Mesodermal cell (in vitro differentiated cells): ENCODE measurements at regions not wholly inside any gene's neighbourhood (a gene's known extent, or its start where the extent isn't known, plus 50 kb on each side); places are given as distances from the start of the nearest gene placed in this dataset.
"Not testable (repeated sequence)": the region's sequence is repeated elsewhere in the genome, so short reads cannot be mapped to it uniquely, and the experiment has no call there.

ENCODE experiments used
- H3K27ac ChIP-seq: 2 replicates; pipeline ENCODE4 v1.7.0; 2013; ENCODE audit warnings: mild to moderate bottlenecking, low read depth, low read length, moderate library complexity; ENCODE audit not compliant: severe bottlenecking
- H3K36me3 ChIP-seq: 2 replicates; pipeline ENCODE4 v1.7.1; 2013; ENCODE audit warnings: mild to moderate bottlenecking, low read length, moderate library complexity; ENCODE audit not compliant: control insufficient read depth, insufficient read depth
- H3K4me1 ChIP-seq: one replicate; pipeline ENCODE4 v1.7.1; 2013; ENCODE audit warnings: mild to moderate bottlenecking, low read length; ENCODE audit not compliant: insufficient read depth, control insufficient read depth, poor library complexity, severe bottlenecking
- H3K4me3 ChIP-seq: 2 replicates; pipeline ENCODE4 v1.7.0; 2013; ENCODE audit warnings: low read length, control low read depth, mild to moderate bottlenecking; ENCODE audit not compliant: insufficient read depth, poor library complexity, severe bottlenecking; ENCODE audit errors: extremely low read depth
- H3K9me3 ChIP-seq: 2 replicates; pipeline ENCODE4 v1.7.1; 2013; ENCODE audit warnings: mild to moderate bottlenecking, low read length, moderate library complexity; ENCODE audit not compliant: control insufficient read depth
- WGBS, 2 experiments: methylation state at CpG; one replicate each; pipeline ENCODE4 v1.1.5; 2013; ENCODE audit warnings: missing lambda C conversion rate in 2 of 2; ENCODE audit not compliant: insufficient coverage in 2 of 2; 5-methylcytosine and 5-hydroxymethylcytosine counted together

DNA sequence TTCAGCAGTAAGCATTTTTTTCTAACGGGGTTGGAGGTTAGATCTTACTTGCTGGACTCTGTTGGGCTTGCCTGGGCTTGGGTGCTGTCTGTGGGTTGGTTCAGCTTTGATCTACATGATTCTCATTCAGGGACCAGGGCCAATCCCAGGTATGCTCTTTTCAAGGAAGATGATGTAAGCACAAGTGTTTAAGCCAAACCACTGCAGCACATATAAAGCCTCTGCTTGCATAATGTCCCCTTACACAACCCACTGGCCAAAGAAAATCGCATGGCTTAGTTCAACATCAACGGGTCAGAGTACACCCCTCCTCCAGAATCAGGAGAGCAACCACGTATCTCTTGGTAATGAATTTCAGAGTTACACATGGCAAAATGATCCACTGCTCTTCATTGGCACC is 83.9 kb downstream of the DNAJB9 start:
- no peaks in the 10 kb centered on the region for H3K9me3 ChIP-seq
- no peak overlapping the region for H3K27ac ChIP-seq
- no peak overlapping the region for H3K4me3 ChIP-seq
- WGBS, 2 experiments, result 57 to 83% methylated on average over 1 to 4 of the region's 4 CpGs
- H3K4me1 ChIP-seq, result no peaks in the 10 kb centered on the region
- no peaks in the 10 kb centered on the region for H3K36me3 ChIP-seq

DNA sequence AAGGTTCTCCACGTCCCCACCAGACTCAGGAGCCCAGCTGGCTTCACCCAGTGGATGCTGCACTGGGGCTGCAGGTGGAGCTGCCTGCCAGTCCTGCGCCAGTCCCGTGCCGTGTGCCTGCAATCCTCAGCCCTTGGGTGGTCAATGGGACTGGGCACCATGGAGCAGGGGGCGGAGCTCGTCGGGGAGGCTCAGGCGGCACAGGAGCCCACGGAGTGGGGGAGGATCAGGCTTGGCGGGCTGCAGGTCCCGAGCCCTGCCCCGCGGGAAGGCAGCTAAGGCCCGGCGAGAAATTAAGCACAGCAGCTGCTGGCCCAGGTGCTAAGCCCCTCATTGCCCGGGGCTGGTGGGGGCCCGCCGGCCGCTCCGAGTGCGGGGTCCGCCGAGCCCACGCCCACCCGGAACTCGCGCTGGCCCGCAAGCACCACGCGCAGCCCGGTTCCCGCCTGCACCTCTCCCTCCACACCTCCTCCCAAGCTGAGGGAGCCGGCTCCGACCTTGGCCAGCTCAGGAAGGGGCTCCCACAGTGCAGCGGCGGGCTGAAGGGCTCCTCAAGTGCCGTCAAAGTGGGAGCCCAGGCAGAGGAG is 87.6 kb downstream of the DNAJB9 start:
- H3K36me3 ChIP-seq, H3K4me3 ChIP-seq, H3K4me1 ChIP-seq, H3K9me3 ChIP-seq, H3K27ac ChIP-seq: not testable (repeated sequence)
- 90 to 97% methylated on average over 27 to 28 of the region's 37 CpGs for WGBS, 2 experiments

DNA sequence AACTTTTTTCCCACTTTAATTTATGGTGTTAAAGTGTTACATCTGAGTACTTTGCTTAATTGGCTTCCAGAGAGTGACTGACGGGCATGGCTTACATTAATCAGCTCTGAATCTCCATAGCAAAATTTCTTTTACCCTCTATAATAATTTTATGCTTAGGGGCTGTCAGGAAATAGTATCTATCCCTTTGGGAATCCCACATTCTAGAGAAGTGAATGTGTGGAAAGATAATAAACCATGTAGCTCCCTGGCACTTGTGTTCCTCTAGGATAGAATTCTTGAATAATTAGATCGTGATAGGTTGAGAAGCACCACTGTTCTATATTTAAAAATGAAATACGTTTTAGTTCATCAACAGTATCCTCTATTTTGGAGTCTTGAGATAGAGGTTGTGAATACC is 89.6 kb downstream of the DNAJB9 start:
- H3K27ac ChIP-seq, result no peak overlapping the region
- H3K4me1 ChIP-seq, result peaks cover 5% of the 10 kb centered on the region
- no peak overlapping the region for H3K4me3 ChIP-seq
- no peaks in the 10 kb centered on the region for H3K36me3 ChIP-seq
- no peaks in the 10 kb centered on the region for H3K9me3 ChIP-seq
- no CpG with 5 or more reads among the region's 3 CpGs for WGBS, 2 experiments

DNA sequence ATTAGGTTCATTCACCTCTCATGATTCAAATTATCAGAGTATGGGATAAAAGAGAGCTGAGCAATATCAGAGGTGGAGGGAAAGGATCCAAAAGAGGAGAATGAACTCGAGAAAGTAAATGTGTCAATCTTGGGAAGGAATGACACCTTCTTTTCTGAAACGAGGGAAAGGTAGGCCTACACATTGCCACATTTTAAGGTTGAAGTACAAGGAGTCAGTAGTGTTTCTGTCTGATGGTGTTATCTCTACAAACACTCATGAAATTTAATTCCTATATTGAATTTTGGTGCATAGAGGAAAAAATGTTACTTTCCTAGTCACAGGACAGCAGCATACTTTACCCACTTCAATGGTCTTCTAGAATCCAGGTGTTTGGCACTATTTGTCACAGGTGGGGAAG is 90.2 kb downstream of the DNAJB9 start:
- no peaks in the 10 kb centered on the region for H3K9me3 ChIP-seq
- H3K36me3 ChIP-seq, result no peaks in the 10 kb centered on the region
- H3K27ac ChIP-seq, result peak overlapping the region; percentile 7
- no peak overlapping the region for H3K4me3 ChIP-seq
- WGBS, 2 experiments, result 78 to 83% methylated on average over 1 of the region's 2 CpGs
- peaks cover 5% of the 10 kb centered on the region for H3K4me1 ChIP-seq

DNA sequence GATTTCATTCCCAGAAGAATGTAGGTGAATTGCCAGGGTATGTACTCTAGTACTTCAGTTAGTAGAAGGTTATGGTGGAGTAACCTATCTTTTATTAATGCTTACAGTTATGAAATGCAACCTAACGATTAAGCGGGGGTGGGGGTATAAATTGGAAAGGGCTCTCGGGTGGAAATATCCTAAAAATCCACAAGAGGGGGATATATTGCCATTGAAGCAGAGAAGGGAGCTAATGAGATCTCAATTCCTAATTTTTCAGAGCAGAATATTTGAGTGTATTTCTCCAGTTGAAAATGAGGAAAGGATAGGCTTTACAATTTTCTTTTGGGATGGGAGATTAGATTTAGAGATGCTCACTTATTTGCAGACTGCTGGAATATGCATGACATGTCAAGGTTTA is 90.8 kb downstream of the DNAJB9 start:
- H3K4me1 ChIP-seq, result peaks cover 5% of the 10 kb centered on the region
- H3K27ac ChIP-seq, result no peak overlapping the region
- H3K9me3 ChIP-seq, result no peaks in the 10 kb centered on the region
- WGBS, 2 experiments, result 68% methylated on average over 3 of the region's 3 CpGs; no CpG with 5 or more reads in 1 of the 2 experiments
- no peaks in the 10 kb centered on the region for H3K36me3 ChIP-seq
- H3K4me3 ChIP-seq, result no peak overlapping the region

DNA sequence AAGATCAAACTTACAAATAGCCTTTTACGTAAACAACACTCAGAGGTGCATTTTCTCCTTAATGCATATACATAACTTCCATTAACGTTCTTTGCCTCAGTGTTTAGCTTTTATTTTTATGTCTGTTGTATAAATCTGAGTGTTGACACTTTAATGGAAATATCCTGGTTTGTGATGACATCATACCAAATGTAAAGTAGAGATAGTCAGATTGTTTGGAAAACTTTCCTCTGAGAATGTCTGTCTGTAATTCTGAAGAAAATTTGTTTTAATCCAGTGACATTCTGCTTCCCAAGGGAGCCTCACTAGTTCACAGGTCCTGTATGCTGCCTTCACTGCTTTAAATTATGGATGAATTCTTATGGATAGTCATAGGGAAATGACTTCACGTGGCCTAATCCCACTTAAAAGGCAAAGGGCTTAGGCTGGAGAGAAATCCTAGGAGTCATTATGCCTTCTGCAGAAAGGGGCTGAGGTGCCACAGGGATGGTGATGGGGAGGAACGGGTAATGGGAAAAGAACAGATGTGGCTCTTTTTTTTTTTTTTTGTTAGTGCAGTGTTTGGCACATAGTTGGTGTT is 93.2 kb downstream of the DNAJB9 start:
- no peaks in the 10 kb centered on the region for H3K36me3 ChIP-seq
- no peak overlapping the region for H3K27ac ChIP-seq
- no peak overlapping the region for H3K4me3 ChIP-seq
- peaks cover 5% of the 10 kb centered on the region for H3K4me1 ChIP-seq
- H3K9me3 ChIP-seq, result no peaks in the 10 kb centered on the region
- WGBS, 2 experiments, result 0 to 28% methylated on average over 1 to 3 of the region's 4 CpGs

DNA sequence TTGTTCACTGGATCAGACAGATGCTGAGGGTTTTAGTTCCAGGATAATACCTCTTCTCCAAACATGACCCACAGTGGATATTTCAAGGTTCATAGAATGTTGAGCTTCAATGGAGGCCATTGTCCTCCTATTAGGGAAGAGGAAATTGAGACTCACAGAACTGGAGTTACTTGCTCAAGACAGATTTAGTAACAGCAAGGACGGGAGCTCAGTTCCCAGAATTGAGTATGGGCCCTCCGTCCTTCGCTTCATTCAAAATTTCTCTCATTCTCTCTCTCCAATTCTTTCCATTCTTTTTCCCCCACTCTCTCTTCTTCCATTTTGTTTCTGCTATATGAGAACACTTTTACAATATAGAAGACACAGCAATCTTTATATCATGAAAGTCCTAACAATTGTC is 94.0 kb downstream of the DNAJB9 start:
- WGBS, 2 experiments, result 96 to 100% methylated on average over 3 of the region's 3 CpGs
- Histone ChIP-seq H3K9me3 (no peaks in the 10 kb centered on the region), H3K27ac (no peak overlapping the region), H3K4me3 (no peak overlapping the region), H3K4me1 (peaks cover 5% of the 10 kb centered on the region), H3K36me3 (no peaks in the 10 kb centered on the region)

DNA sequence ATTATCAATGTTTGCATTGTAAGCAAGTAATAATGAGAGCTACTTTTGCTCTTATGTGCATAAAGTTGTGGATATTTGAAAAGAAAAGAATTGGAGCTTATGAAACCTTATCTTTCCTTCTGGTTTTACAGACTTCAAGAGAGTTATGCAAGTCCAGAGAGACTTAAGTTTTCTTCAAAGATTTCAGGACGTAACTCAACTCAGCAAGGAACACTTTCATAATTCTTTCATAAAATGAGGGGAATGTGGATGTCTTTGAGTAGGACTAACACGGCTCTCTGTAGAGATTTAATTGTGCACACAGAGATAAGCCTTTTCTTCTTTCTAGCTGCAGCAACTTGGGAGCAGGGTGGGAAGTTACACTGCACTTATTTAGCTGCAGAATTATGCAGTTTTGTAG is 97.5 kb downstream of the DNAJB9 start:
- Histone ChIP-seq H3K27ac (no peak overlapping the region), H3K4me1 (peaks cover 5% of the 10 kb centered on the region), H3K9me3 (peaks cover 6% of the 10 kb centered on the region), H3K4me3 (no peak overlapping the region), H3K36me3 (no peaks in the 10 kb centered on the region)
- no CpG with 5 or more reads among the region's 2 CpGs for WGBS, 2 experiments

DNA sequence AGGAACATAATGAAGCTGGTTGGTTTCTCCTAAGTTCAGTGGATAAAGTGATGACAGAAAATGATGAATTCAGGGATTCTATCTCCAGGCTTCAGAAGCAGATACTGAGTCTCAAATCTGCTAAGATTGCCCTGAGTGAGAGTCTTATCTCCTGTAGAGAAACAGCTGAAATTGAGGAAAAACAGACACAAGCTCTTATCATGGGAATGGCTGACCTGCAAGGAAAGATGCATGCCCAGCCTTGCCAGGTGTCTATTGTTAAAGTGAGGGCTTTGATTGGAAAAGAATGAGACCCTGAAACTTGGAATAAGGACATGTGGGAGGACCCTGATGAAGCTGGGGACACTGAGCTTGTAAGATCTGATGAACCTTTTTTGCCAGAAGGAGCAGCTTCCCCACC is 100.3 kb downstream of the DNAJB9 start:
- Histone ChIP-seq H3K9me3 (peaks cover 6% of the 10 kb centered on the region), H3K4me3 (no peak overlapping the region), H3K27ac (no peak overlapping the region), H3K36me3 (no peaks in the 10 kb centered on the region), H3K4me1 (no peaks in the 10 kb centered on the region)

DNA sequence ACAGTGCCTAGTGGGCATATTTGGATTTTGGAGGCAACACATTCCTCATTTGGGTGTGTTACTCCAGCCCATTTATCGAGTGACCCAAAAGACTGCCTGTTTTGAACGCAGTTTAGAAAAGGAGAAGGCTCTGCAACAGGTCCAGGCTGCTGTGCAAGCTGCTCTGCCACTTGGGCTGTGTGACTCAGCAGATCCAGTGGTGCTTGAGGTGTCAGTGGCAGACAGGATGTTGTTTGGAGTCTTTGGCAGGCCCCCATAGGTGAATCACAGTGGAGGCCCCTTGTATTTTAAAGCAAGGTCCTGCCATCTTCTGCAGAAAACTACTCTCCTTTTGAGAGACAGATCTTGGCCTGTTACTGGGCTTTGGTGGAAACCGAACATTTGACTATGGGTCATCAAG is 104.0 kb downstream of the DNAJB9 start:
- not testable (repeated sequence) for H3K36me3 ChIP-seq, H3K9me3 ChIP-seq, H3K27ac ChIP-seq, H3K4me3 ChIP-seq, H3K4me1 ChIP-seq
- WGBS, 2 experiments, result 51 to 92% methylated on average over 2 to 3 of the region's 3 CpGs

DNA sequence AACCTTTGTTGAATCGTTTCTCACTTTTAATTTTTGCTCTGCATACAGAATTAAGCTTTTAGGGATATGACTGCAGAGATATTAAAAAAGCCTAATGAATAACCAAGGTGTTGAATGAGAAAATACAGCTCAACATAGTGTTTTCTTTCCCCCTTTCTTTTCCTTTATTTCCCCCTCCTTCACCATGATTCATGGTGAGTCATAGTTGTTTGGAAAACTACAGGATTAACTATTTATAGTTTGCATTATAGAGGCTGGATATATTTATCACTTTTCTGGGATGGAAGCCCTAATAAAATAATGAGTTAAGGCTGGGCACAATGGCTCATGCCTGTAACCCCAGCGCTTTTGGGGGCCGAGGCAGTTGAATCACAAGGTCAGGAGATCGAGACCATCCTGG is 115.0 kb downstream of the DNAJB9 start:
- Histone ChIP-seq H3K4me1 (no peaks in the 10 kb centered on the region), H3K4me3 (no peak overlapping the region), H3K27ac (no peak overlapping the region), H3K9me3 (no peaks in the 10 kb centered on the region), H3K36me3 (no peaks in the 10 kb centered on the region)
- WGBS, 2 experiments, result 76 to 93% methylated on average over 3 of the region's 4 CpGs
